ENCODE measurements at regions not wholly inside any gene's neighbourhood (a gene's known extent, or its start where the extent isn't known, plus 50 kb on each side); places are given as distances from the start of the nearest gene placed in this dataset.
"Not testable (repeated sequence)": the region's sequence is repeated elsewhere in the genome, so short reads cannot be mapped to it uniquely, and the experiment has no call there.

GRCh38 chr6:157747370-157747769 is 75.7 kb upstream of the SNX9 start:
- no peaks in the 10 kb centered on the region for H3F3A ChIP-seq (ENCODE audit: low read depth)
- no peak overlapping the region for H2AFZ ChIP-seq (ENCODE audit: low read length)
- H3K9me3 ChIP-seq (ENCODE audit: insufficient read depth, low read depth, low read length): no peaks in the 10 kb centered on the region
- H3K4me2 ChIP-seq (ENCODE audit: low read depth, low read length, poor library complexity, severe bottlenecking): no peak overlapping the region
- H3K27me3 ChIP-seq (ENCODE audit: insufficient read depth, low read length, poor library complexity, severe bottlenecking): no peaks in the 10 kb centered on the region
- H3K9ac ChIP-seq (ENCODE audit: low read depth, low read length, poor library complexity, severe bottlenecking): no peak overlapping the region
- no peaks in the 10 kb centered on the region for H3K9me2 ChIP-seq (replicated peaks; ENCODE audit: low read depth, low read length)
- no peaks in the 10 kb centered on the region for H3K79me2 ChIP-seq (ENCODE audit: insufficient read depth, low read length)
- TF ChIP-seq EZH2phosphoT487 (IDR thresholded peaks at IDR 0.05; ENCODE audit: borderline replicate concordance): no peak
- TF ChIP-seq, protein P1, sequence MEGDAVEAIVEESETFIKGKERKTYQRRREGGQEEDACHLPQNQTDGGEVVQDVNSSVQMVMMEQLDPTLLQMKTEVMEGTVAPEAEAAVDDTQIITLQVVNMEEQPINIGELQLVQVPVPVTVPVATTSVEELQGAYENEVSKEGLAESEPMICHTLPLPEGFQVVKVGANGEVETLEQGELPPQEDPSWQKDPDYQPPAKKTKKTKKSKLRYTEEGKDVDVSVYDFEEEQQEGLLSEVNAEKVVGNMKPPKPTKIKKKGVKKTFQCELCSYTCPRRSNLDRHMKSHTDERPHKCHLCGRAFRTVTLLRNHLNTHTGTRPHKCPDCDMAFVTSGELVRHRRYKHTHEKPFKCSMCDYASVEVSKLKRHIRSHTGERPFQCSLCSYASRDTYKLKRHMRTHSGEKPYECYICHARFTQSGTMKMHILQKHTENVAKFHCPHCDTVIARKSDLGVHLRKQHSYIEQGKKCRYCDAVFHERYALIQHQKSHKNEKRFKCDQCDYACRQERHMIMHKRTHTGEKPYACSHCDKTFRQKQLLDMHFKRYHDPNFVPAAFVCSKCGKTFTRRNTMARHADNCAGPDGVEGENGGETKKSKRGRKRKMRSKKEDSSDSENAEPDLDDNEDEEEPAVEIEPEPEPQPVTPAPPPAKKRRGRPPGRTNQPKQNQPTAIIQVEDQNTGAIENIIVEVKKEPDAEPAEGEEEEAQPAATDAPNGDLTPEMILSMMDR (conservative IDR thresholded peaks at IDR 0.05; ENCODE audit: low read length): no peak
- no peaks in the 10 kb centered on the region for H3K4me1 ChIP-seq (ENCODE audit: insufficient read depth, low read length, poor library complexity, severe bottlenecking)
- no peak overlapping the region for H3K4me3 ChIP-seq (ENCODE audit: low read length, poor library complexity, severe bottlenecking)
- H3K36me3 ChIP-seq (ENCODE audit: insufficient read depth, low read length): no peaks in the 10 kb centered on the region
- H4K20me1 ChIP-seq (ENCODE audit: insufficient read depth, low read length, poor library complexity, severe bottlenecking): no peaks in the 10 kb centered on the region

GRCh38 chr6:157748839-157749571 is 74.0 kb upstream of the SNX9 start:
- Histone ChIP-seq H4K20me1 (ENCODE audit: insufficient read depth, low read length, poor library complexity, severe bottlenecking) (no peaks in the 10 kb centered on the region), H3K79me2 (ENCODE audit: insufficient read depth, low read length) (no peaks in the 10 kb centered on the region), H3K4me3 (ENCODE audit: low read length, poor library complexity, severe bottlenecking) (no peak overlapping the region), H3K4me1 (ENCODE audit: insufficient read depth, low read length, poor library complexity, severe bottlenecking) (no peaks in the 10 kb centered on the region), H3K36me3 (ENCODE audit: insufficient read depth, low read length) (no peaks in the 10 kb centered on the region), H3F3A (ENCODE audit: low read depth) (no peaks in the 10 kb centered on the region), H3K9me2 (replicated peaks; ENCODE audit: low read depth, low read length) (no peaks in the 10 kb centered on the region), H3K27me3 (ENCODE audit: insufficient read depth, low read length, poor library complexity, severe bottlenecking) (no peaks in the 10 kb centered on the region), H2AFZ (ENCODE audit: low read length) (no peak overlapping the region), H3K9me3 (ENCODE audit: insufficient read depth, low read depth, low read length) (no peaks in the 10 kb centered on the region), H3K4me2 (ENCODE audit: low read depth, low read length, poor library complexity, severe bottlenecking) (no peak overlapping the region), H3K9ac (ENCODE audit: low read depth, low read length, poor library complexity, severe bottlenecking) (no peak overlapping the region)
- TF ChIP-seq EZH2phosphoT487 (IDR thresholded peaks at IDR 0.05; ENCODE audit: borderline replicate concordance): no peak
- TF ChIP-seq, protein P1 (conservative IDR thresholded peaks at IDR 0.05; ENCODE audit: low read length): no peak

DNA sequence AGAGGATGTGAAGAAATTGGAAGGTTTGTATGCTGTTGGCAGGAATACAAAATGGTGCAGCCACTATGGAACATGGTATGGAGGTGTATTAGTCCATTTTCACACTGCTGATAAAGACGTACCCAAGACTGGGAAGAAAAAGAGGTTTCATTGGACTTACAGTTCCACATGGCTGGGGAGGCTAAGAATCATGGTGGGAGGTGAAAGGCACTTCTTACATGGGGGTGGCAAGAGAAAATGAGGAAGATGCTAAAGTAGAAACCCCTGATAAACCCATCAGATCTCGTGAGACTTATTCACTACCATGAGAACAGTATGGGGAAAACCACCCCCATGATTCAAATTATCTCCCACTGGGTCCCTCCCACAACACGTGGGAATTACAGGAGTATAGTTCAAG is 72.1 kb upstream of the SNX9 start:
- H3K79me2 ChIP-seq (ENCODE audit: insufficient read depth, low read length); H3F3A ChIP-seq (ENCODE audit: low read depth); H2AFZ ChIP-seq (ENCODE audit: low read length); H3K9ac ChIP-seq (ENCODE audit: low read depth, low read length, poor library complexity, severe bottlenecking); H3K4me3 ChIP-seq (ENCODE audit: low read length, poor library complexity, severe bottlenecking); H3K27me3 ChIP-seq (ENCODE audit: insufficient read depth, low read length, poor library complexity, severe bottlenecking); H4K20me1 ChIP-seq (ENCODE audit: insufficient read depth, low read length, poor library complexity, severe bottlenecking); H3K9me2 ChIP-seq (replicated peaks; ENCODE audit: low read depth, low read length); H3K9me3 ChIP-seq (ENCODE audit: insufficient read depth, low read depth, low read length); H3K4me1 ChIP-seq (ENCODE audit: insufficient read depth, low read length, poor library complexity, severe bottlenecking); H3K4me2 ChIP-seq (ENCODE audit: low read depth, low read length, poor library complexity, severe bottlenecking); H3K36me3 ChIP-seq (ENCODE audit: insufficient read depth, low read length): not testable (repeated sequence)
